Activated T-helper 2 cell treated with anti-CD3 and anti-CD28 coated beads, Interferon-gamma antibody, Interleukin-2, Interleukin-4, amounts not matched to agents 10 μg/mL and 5 μg/mL and 100 μg/mL, durations not matched to agents 14 hours and 24 hours and 36 hours (primary cell): ENCODE measurements at regions not wholly inside any gene's neighbourhood (a gene's known extent, or its start where the extent isn't known, plus 50 kb on each side); places are given as distances from the start of the nearest gene placed in this dataset.
"Not testable (repeated sequence)": the region's sequence is repeated elsewhere in the genome, so short reads cannot be mapped to it uniquely, and the experiment has no call there.

Experiments
- DNase-seq: peaks from one replicate; pipeline ENCODE4 v3.0.0; 2021; ENCODE audit warnings: low spot score
- H3K27ac Mint-ChIP-seq: one replicate; pipeline ENCODE4 v1.8.0; 2021; ENCODE audit warnings: mixed read lengths
- H3K27me3 Mint-ChIP-seq: one replicate; pipeline ENCODE4 v1.8.0; 2021; ENCODE audit warnings: low read depth, mixed read lengths
- H3K36me3 Mint-ChIP-seq: one replicate; pipeline ENCODE4 v1.8.0; 2021; ENCODE audit warnings: low read depth, mixed read lengths
- H3K4me1 Mint-ChIP-seq: one replicate; pipeline ENCODE4 v1.8.0; 2021; ENCODE audit warnings: low read depth, mixed read lengths
- H3K4me3 Mint-ChIP-seq: one replicate; pipeline ENCODE4 v1.8.0; 2021; ENCODE audit warnings: low read depth, mild to moderate bottlenecking, moderate library complexity, mixed read lengths
- H3K9me3 Mint-ChIP-seq: one replicate; pipeline ENCODE4 v1.8.0; 2021; ENCODE audit warnings: mixed read lengths
- intact Hi-C: fragments of 100-400 bp; cut with micrococcal nuclease; formaldehyde crosslinking; loops from one replicate; pipeline ENCODE4 v1.15.1; 2023

DNA sequence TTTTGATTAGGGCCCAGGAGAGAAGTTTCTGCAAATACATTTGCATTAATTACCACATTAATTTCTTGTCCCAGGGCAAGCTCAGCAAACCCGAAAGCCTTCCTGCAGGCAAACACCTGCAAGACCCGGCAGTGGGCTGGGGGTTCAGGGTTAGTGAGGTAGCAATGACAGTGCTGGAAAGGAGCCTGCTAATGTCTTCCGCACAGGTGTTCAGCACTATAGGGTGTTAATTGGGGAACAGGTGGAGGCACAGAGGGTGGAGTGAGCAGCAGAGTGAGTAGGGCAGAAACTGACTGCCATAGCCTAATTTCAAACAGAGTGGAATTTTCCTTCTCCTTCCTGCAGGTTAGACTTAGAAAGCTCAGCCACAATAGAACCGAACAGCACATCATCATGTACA lies 50.9 kb upstream of the UBASH3B start:
- DNase-seq = no peak
- intact Hi-C loops = no loop called here
- Mint-ChIP-seq H3K4me1 (no peaks in the 10 kb centered on the region), H3K9me3 (no peaks in the 10 kb centered on the region), H3K4me3 (no peak overlapping the region), H3K27me3 (peaks cover 9% of the 10 kb centered on the region), H3K36me3 (no peaks in the 10 kb centered on the region), H3K27ac (no peak overlapping the region)

DNA sequence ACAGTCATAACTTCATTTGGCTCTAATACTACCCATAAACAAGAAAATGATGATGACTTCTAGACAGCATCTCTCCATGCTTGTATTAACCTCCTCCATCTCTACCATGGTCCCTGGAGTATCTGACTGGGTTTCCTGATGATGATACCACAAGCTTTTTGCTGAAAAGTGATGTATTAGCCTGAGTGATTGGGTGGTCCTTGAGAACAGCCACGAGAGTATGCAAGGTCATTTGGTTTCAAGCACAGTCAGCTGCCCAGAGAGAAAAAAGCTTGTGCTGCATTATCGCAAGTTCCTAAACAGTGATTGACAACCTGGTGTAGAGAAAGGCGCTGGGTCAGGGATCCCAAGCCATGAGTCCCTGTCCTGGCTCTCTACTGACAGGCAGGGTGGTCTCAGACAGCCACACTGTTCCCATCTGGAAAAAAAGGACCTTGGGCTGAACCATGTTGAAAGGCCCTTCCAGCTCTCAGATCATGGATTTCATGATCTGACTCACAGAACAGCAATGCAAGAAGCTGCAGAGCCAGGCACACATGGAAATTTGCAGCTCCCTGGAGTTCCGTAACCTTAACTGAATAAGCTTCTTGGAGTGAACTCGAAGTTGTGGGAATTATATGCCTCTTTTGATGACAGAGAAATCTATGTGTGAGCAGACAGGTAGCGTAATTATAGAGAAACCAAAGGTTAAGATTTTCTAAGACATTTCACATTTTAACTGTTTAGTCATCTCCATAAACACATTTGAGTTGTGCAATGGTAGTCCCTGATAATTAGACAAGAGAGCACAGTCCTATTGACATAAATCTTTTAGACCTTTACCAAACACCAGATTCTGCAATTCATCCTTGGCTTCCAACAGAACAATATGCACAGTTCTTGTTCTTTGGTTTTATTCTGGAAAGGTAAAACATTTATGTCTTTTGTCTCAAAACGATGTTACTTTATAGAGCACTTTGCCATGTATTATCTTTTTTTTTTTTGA lies 54.1 kb upstream of the UBASH3B start:
- no peaks in the 10 kb centered on the region for H3K36me3 Mint-ChIP-seq
- no peak for DNase-seq
- intact Hi-C loops = no loop called here
- peaks cover 8% of the 10 kb centered on the region for H3K27me3 Mint-ChIP-seq
- H3K4me3 Mint-ChIP-seq = no peak overlapping the region
- H3K4me1 Mint-ChIP-seq = no peaks in the 10 kb centered on the region
- H3K27ac Mint-ChIP-seq = no peak overlapping the region
- no peaks in the 10 kb centered on the region for H3K9me3 Mint-ChIP-seq

DNA sequence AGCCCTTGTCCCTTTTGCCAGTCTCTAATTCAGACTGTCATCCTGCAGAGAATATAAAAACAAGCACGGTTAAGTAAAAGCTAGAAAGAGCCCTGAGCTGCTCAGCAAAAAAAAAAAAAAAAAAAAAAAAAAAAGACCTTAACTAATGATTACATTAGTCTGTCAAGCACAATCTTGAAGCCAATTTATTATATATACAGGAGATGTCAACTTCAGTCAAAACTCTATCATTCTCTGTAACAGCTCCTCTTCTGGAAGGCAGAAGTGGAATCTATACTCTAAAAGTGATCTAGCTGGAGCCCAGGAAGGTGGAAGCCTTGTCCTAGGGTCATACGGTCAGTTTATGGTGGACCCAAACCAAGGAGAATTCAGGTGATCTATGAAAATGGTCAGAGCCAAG lies 55.2 kb upstream of the UBASH3B start:
- H3K4me1 Mint-ChIP-seq = no peaks in the 10 kb centered on the region
- no peaks in the 10 kb centered on the region for H3K36me3 Mint-ChIP-seq
- intact Hi-C loops = no loop called here
- no peak for DNase-seq
- H3K4me3 Mint-ChIP-seq = no peak overlapping the region
- no peak overlapping the region for H3K27ac Mint-ChIP-seq
- peaks cover 8% of the 10 kb centered on the region for H3K27me3 Mint-ChIP-seq
- no peaks in the 10 kb centered on the region for H3K9me3 Mint-ChIP-seq

DNA sequence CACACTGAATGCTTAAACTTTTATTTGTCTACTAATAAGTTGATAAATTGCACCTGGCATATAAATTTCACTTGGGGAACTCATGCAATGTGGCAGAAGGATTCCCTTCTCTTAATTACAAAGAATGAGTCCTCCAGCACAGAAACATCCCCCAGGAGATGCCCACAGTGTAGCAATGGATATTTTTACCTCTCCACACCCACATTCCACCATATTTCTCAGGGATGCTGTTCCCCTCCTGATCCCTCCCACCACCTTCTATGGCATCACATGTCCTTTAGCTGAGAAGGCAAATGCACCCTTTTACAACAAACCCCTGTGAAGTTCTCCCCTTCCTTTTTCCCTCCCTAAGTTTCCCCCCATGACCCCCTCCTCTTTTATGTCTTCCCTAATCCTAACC lies 56.1 kb upstream of the UBASH3B start:
- no peak overlapping the region for H3K27ac Mint-ChIP-seq
- H3K9me3 Mint-ChIP-seq = no peaks in the 10 kb centered on the region
- no peak overlapping the region for H3K4me3 Mint-ChIP-seq
- no peak for DNase-seq
- H3K4me1 Mint-ChIP-seq = no peaks in the 10 kb centered on the region
- H3K27me3 Mint-ChIP-seq = peaks cover 7% of the 10 kb centered on the region
- intact Hi-C loops = no loop called here
- no peaks in the 10 kb centered on the region for H3K36me3 Mint-ChIP-seq

DNA sequence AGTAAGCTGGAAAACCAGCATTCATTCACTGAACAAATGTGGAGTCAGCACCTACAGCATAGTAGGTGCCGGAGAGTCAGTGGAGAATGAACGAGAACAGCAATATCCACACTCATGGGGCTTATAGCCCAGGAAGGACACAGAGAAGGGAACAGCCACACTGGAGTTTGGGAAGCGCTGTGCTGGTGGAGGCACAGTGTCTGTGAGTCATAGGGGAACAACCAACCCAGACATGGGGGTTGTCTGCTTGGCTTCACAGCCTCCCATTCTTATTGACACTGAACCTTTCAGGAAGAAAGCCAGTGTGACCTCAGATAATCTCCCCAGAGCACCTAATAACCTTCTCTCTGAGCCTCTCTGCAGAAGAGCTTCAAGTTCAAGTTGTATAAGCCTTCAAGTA lies 56.6 kb upstream of the UBASH3B start:
- Mint-ChIP-seq H3K9me3 (no peaks in the 10 kb centered on the region), H3K36me3 (no peaks in the 10 kb centered on the region), H3K4me1 (no peaks in the 10 kb centered on the region), H3K27ac (no peak overlapping the region), H3K27me3 (peaks cover 6% of the 10 kb centered on the region), H3K4me3 (no peak overlapping the region)
- no peak for DNase-seq
- intact Hi-C loops = no loop called here

DNA sequence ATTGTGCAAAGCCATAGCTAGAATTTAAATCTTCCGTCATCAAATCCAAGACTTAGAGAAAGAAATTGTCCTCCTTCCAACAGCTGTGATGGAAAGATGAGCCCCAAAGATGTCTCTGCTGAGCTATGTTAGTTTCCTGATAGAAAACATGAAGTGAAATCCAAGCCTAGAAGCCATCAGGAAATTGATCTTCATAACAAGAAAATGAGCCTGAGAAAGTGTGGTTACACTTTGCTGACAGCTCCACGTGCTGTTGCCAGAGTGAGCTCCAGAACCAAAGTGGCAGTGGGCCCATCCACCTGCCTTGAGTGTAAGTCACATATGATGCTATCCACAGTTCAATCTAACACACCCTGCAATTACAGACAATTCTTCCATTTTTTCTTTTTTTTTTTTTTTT lies 58.0 kb upstream of the UBASH3B start:
- Mint-ChIP-seq H3K4me3 (no peak overlapping the region), H3K9me3 (no peaks in the 10 kb centered on the region), H3K36me3 (no peaks in the 10 kb centered on the region), H3K27me3 (peaks cover 11% of the 10 kb centered on the region), H3K27ac (no peak overlapping the region), H3K4me1 (no peaks in the 10 kb centered on the region)
- no peak for DNase-seq
- intact Hi-C loops = no loop called here

DNA sequence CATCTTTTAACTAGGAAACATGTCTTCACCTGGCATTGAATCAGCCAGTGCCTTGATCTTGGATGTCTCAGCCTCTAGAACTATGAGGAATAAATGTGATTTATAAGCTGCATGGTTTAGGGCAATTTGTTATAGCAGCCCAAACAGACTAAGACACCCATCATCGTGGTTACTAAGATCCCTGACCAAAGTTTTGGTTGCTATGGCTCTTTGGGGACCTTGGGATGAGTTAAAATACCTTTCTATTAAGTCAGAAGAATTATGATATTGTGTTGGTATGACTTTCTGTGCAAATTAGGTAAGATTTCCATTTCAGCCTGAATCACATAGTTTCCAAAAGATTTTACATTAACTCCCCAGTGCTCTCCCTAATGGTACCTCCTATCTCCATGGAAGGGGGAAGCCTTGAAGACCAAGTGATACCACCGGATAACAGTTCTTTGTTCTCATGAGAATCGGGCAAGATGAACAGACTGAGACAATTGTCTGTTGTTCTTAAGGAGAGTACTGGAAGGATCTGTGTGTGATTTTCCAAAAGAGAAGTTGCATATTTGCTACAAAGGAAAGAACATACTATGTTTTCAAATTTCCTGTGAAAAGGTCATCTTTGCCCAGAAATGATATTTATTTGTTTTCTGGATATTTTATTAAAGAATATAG lies 60.4 kb upstream of the UBASH3B start:
- Mint-ChIP-seq H3K4me1 (no peaks in the 10 kb centered on the region), H3K36me3 (no peaks in the 10 kb centered on the region), H3K27me3 (peaks cover 8% of the 10 kb centered on the region), H3K4me3 (no peak overlapping the region), H3K9me3 (no peaks in the 10 kb centered on the region), H3K27ac (no peak overlapping the region)
- no peak for DNase-seq
- intact Hi-C loops = no loop called here

DNA sequence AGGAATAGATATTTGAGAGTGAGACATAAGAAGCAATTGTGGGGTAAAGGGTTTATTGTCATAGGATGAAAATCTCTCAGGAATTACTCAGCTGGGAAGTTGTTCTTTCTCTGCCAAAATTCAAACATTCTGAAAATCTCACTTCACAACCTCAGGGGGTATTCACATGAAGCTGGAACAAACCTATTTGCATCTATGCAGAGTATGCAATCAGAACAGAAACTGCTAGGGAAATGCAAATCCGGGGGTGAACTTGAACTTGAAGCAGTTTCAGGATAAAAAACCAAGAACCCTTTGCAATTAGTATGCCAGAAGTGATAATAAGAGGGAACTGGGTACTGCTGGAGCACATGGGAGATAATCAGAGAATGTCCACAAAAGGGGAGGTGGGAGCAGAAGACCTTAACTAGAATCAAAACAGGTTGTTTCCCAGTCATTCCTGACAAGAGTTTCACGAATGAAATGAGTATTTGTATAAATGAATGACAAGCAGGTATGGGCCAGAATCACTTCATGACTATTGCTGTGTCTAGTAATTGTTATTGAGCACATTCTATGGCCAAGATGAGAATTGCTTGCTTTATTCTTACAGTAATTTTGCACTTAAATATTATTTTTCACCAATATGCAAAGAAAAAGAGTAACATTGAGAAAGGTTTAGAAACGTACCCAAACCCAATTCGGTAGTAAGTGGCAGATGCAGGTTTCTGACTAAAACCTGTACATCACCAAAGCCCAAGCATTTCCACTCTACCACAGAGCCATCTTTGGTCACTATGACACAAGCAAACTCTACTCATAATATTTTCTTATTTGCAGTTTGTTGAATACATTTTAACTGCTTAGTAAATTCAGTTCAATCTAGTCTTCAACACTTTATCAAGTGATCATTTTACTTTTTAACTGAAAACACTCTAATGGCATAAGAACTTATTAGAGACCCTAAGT lies 61.8 kb upstream of the UBASH3B start:
- intact Hi-C loops = no loop called here
- no peak overlapping the region for H3K4me3 Mint-ChIP-seq
- H3K36me3 Mint-ChIP-seq = no peaks in the 10 kb centered on the region
- H3K9me3 Mint-ChIP-seq = no peaks in the 10 kb centered on the region
- no peak overlapping the region for H3K27ac Mint-ChIP-seq
- DNase-seq = no peak
- H3K27me3 Mint-ChIP-seq = peaks cover 6% of the 10 kb centered on the region
- no peaks in the 10 kb centered on the region for H3K4me1 Mint-ChIP-seq

DNA sequence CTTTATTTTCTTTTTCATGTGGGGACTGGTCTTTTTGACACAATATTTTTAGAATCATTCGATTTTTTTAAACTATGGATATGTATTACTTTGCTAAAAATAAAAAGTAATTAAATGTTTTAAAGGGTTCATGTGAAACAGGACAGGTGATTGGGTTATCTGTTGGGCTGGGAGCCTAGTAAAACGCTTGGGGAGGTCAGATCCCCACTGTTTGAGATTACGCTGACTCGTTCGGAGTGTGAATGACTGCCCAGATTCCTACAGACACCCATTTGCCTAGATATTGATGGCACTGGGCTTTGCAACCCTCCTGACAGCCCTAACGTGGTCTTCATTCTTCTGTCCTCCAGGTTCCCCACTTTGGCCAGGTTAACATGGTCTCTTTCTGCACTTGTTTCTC lies 62.9 kb upstream of the UBASH3B start:
- no peaks in the 10 kb centered on the region for H3K36me3 Mint-ChIP-seq
- H3K4me3 Mint-ChIP-seq = no peak overlapping the region
- H3K9me3 Mint-ChIP-seq = no peaks in the 10 kb centered on the region
- peaks cover 6% of the 10 kb centered on the region for H3K27me3 Mint-ChIP-seq
- intact Hi-C loops = no loop called here
- no peaks in the 10 kb centered on the region for H3K4me1 Mint-ChIP-seq
- H3K27ac Mint-ChIP-seq = no peak overlapping the region
- DNase-seq = no peak

DNA sequence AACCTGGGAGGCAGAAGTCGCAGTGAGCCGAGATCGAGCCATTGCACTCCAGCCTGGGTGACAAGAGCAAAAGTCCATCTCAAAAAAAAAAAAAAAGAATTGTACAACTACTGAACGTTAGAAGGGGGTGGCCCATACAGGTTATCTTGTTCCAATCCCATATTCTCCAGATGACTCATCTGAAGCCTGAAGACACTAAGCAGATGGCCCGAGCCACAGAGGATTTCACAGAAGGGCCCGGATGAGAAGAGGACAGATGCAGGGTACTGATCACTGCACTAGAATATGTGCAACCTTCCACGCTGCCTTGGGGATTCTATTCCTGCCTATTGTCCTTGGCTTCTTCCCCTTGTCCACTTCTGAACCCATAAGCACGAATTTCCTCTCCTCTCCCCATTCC lies 70.9 kb upstream of the UBASH3B start:
- no peak for DNase-seq
- H3K9me3 Mint-ChIP-seq = peaks cover 10% of the 10 kb centered on the region
- H3K36me3 Mint-ChIP-seq = no peaks in the 10 kb centered on the region
- peaks cover 11% of the 10 kb centered on the region for H3K4me1 Mint-ChIP-seq
- intact Hi-C loops = loop anchor here (5.0 kb wide), 2 partner anchors 43 to 438 kb away; no protein-coding TSS in a partner anchor
- no peak overlapping the region for H3K4me3 Mint-ChIP-seq
- no peak overlapping the region for H3K27ac Mint-ChIP-seq
- H3K27me3 Mint-ChIP-seq = no peaks in the 10 kb centered on the region

DNA sequence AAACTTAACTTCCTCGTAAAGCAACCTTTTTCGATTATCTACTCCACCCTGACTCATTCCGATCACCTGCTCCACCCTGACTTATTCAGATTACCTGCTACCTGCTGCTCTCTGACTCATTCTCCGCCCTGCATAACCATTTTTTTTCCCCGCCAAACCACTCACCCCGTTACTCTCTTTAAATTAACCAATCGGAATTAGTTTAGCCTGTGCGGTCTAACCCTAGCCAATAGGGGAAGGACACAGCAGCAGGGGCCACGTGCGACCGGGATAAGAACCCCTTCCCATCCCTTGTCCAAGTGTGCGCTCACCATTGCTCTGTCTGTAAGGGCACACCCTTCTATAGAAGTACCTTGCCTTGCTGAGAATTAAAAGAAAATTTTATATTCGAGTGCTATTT lies 75.5 kb upstream of the UBASH3B start:
- H3K4me1 Mint-ChIP-seq = peaks cover 11% of the 10 kb centered on the region
- intact Hi-C loops = loop anchor here (1.0 to 5.0 kb wide), 4 partner anchors 47 to 442 kb away; no protein-coding TSS in a partner anchor
- not testable (repeated sequence) for H3K36me3 Mint-ChIP-seq, H3K9me3 Mint-ChIP-seq, DNase-seq, H3K4me3 Mint-ChIP-seq, H3K27me3 Mint-ChIP-seq, H3K27ac Mint-ChIP-seq

DNA sequence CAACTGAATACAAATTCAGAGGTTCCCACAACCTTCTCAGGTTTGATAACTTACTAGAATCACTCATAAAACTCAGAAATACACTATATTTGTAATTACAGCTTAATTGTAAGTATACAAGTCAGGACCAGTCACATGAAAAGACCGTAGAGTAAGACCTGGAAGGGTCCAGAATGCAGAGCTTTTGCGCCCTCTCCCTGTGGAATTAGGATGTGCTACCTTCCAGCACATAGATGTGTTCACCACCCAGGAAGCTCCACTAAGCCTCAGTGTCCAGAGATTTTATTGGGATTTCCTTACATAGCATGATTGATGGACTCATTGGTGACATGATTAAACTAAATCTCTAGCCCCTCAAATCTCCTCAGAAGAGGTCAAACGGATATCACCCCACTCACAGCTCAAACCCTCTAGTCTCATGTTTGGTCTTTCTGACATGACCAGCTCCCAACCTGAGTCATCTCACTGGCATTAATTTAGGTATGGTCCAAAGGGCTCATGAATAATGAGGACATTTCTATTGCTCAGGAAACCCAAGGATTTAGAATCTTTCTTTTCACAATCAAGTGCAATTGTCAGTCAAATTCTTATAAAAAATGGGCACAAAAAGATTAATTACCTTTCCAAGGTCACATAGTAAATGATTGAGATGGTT lies 77.2 kb upstream of the UBASH3B start:
- no peak for DNase-seq
- H3K4me3 Mint-ChIP-seq = no peak overlapping the region
- peaks cover 4% of the 10 kb centered on the region for H3K9me3 Mint-ChIP-seq
- H3K4me1 Mint-ChIP-seq = peaks cover 11% of the 10 kb centered on the region
- intact Hi-C loops = no loop called here
- H3K27me3 Mint-ChIP-seq = no peaks in the 10 kb centered on the region
- no peaks in the 10 kb centered on the region for H3K36me3 Mint-ChIP-seq
- no peak overlapping the region for H3K27ac Mint-ChIP-seq
